ENCODE measurements at regions not wholly inside any gene's neighbourhood (a gene's known extent, or its start where the extent isn't known, plus 50 kb on each side); places are given as distances from the start of the nearest gene placed in this dataset.

DNA sequence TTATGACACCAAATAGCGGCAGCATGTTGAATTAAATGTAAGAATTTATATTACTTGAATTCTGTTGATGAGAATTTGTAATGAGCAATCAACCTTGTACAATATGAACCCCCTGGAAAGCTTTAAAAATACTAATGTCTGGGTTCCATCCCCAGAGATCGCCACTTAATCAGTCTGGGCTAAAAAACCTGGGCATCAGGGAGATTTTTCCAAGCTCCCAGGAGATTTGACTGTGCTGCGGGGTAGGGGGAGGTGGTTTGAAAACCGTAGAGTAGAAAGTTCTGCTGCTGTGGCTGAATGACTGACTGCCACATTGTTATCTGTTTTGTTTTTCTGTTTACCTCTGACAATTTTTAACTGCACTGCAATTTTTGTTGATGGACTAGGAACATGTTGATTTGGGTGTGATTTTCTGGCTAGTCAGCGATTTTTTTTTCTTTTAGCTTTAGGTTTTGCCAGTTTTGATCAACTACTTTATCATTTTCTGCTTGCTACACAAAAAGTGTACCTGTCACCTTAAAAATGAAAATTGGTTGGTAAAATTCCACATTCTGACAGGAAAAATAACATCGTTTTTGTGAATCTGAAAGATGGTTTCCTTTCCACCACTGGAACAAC lies 79.3 kb downstream of the PCTP start:
- intact Hi-C loops (cut with micrococcal nuclease) = no loop called here
- ATAC-seq = no peak
- no peak for DNase-seq

DNA sequence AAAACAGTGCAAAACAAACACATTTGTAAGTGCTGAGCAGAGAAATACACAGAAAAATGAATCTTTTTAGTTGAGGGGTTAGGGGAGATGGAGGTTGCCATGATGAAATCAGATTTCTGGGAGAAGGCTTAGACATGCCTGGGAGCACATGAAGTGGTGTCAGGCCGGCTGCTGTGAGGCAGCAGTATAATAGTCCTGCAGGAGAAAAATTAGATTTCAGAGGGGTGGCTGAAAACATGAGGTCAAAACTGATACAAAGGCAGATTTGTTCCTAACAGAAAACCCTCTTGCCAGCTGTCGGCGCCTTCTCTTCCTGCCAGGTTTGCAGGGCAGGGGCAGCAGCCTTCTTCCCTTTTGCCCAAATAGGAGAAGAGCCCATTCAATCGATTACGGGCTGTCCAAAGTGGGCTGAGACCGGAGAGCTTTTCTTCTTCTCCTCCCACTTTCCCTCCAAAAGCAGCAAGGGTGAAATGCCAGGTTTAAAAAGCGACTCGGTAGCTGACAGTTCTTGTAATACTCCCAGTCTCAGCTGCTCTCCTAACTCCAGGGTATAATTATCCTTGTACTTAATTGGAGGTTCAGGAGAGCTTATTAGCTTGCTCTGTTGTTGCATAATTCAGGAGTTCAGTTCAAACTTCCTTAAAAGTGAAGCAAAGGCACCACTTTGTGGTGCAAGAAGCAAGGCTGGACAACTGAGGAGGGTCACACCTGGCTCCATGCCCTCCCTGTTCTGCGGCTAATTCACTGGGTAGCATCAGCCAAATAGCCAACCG lies 80.0 kb downstream of the PCTP start:
- ATAC-seq = no peak
- intact Hi-C loops (cut with micrococcal nuclease) = no loop called here
- no peak for DNase-seq

DNA sequence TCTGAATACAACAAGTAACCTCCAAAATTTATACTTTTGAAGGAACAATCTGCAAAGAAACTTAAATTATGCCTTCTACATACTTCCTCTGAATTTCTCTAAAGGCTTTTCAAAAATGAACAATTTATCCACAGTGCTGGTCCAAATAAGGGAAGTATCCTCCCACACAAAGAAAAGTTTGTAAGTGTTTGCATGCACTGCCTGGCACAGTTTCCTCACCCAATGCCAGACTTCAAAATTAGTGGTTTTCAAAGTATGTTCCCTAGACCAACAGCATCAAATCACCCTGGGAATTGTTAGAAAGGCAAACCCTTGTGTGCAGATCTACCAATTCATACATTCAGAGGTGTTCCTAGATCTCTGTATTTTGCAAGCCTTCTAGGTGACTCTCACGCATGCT lies 82.5 kb downstream of the PCTP start:
- ATAC-seq (no peak), DNase-seq (no peak)
- intact Hi-C loops (cut with micrococcal nuclease) = no loop called here

DNA sequence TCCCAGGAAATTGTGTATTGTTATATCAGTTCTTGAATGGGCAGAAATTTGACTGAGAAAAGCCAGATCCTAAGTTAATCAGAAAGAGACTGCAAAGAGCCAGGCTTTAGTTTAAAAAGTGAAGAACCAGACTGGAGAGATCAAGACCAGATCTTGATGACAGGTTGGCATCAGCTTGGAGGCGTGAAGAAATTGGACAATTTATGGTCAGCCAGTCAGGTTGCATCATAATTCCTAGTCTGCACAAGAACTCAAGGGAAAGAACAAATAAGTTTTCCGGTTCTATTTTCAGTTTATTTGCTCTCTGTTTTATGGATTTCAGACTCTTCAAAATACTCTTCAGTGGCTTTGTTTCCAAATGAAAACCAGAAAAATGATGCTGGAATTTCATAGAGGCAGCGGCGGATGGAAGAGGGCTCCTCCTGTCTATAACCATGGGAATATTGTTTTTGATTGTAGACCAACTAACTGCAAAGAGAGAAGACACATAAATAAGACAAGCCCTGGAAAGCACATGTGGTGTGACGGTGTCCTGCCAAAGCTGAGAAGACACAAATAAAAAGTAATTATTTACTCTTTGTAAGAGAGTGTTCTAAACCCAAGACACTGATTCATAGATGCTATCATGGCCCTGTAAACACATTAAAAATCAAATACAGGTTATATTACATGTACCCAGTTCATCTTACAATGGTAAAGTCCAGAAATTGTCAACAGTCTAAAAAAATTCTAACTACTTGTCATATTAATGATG lies 91.7 kb downstream of the PCTP start:
- DNase-seq = no peak
- intact Hi-C loops (cut with micrococcal nuclease) = loop anchor here (10.0 kb wide), 1 partner anchor 632 kb away; no protein-coding TSS in a partner anchor
- ATAC-seq = no peak

DNA sequence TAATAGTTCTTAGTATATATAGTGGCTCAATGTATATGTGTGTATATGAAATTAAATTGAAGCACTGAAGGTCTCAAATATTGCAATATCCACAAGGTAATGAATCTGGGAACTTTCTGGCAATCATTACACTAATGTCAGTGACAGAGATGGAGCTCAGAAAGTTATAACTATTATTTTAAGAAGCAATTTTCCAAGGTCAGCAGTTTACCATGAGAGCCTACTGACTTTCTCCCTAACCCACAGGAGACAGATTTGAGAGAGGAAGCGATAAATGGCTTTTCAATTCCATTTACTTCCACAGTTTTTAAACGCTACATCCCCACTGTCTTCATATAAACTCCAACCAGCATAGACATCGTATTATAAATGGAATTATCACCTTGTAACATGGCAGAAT lies 92.9 kb downstream of the PCTP start:
- DNase-seq = no peak
- intact Hi-C loops (cut with micrococcal nuclease) = loop anchor here (10.0 kb wide), 1 partner anchor 631 kb away; no protein-coding TSS in a partner anchor
- no peak for ATAC-seq

DNA sequence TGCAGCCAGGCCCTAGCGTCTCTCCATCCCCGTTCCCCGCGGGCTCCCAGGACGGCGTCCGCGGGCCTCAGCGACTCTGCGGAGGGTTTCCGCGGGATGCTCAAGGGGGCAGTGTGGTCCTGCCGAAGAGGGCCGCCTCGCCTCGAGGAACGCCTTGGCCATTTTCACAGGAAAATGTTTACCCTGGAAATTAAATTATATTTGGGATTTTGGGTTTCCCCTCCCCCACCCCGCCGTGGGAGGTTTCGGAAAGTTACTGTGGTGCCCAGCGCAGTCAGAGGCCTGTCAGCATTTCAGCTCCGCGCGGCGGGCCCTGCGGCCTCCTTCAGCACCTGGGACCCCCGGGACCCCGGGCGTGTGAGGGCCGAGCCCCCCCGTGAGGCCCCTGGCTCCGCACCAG lies 94.5 kb downstream of the PCTP start:
- DNase-seq (peak; percentile 72), ATAC-seq (peak; percentile 95)
- intact Hi-C loops (cut with micrococcal nuclease) = loop anchor here (10.0 kb wide), 1 partner anchor 629 kb away; no protein-coding TSS in a partner anchor

DNA sequence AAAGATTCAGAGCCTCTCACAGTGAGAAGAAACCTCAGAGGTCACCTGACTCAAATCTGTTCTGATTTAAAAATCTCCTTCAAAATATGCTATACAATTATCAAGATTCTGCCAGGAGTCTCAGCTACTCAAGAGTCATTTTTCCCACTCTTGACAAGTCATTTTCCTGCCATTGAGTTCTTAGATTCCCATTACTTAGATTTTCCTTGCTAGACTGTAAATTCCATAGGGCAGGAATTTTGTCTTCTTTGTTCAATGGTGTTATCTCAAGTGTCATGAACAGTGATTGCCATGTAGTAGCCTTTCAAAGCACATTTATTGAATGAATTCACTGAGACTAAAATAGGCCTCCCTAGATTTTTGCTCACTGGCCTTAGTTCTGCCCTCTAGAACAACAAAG lies 95.9 kb downstream of the PCTP start:
- intact Hi-C loops (cut with micrococcal nuclease) = loop anchor here (10.0 kb wide), 1 partner anchor 628 kb away; no protein-coding TSS in a partner anchor
- no peak for DNase-seq
- no peak for ATAC-seq

DNA sequence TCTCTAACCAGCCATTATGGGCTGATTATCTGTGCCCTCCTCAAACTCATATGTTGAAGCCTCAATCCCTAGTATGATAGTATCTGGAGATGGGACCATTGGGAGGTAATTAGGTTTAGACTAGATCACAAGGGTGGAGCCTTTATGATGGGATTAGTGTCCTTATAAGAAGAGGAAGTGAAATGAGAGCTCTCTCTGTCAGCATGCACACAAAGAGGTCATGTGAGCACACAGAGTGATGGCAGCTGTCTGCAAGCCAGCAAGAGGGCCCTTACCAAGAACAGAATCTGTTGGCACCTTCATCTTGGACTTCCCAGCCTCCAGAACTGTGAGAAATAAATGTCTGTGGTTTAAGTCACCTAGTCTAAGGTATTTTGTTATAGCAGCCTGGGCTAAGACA lies 101.9 kb downstream of the PCTP start:
- DNase-seq = no peak
- ATAC-seq = no peak
- intact Hi-C loops (cut with micrococcal nuclease) = no loop called here

DNA sequence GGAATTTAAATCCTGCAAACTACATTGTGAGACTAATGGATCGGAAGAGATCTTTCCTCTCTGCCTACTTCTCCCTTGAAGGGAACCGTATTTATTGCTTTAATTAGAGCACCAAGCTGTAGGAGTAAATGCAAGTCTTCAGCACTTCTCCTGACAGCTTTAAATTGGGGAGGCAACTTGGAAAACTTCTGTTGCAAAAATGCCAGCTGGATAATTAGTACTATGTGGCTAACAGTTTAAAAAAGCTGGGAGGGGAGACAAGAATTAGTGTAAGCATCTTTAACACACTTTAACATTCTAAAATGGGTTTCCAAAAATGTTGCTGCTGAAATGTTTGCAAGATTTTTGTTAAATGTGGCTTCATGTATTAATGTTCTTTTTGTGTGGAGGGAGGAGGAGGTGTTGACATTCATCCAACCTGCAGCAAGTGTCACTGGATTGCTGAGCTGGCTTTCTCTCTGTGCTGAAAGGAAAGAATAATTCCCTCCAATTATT lies 108.5 kb downstream of the PCTP start:
- peak; percentile 40 for ATAC-seq
- DNase-seq = no peak
- intact Hi-C loops (cut with micrococcal nuclease) = no loop called here

DNA sequence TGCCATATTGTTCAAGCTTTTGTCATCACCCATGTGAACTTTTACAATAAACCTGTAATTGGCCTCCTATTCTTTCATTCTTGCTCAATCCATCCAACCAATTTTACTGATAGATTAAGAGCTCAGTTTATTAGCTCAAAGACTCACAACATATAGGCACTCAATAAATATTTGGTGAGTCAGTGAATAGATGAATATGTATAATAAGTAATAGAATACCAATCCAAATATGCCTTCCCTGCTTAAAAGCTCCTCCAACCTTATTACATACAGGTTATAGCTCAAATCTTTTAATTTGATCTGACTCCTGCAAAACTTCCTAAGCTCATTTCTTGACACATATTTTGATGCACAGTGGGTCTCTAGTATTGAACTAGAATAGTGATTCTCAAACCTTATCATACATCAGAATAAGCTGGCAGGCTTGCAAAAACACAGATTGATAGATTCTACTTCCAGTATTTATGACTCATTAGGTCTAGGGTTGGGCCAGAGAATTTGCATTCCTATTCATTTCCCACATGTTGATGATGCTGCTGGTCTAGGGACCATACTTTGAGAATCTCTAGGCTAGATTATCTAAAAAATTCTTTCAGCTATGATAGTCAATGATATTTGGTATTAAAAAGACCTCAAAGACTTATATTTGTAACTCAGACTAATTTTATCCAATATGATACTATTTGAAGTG lies 114.4 kb downstream of the PCTP start:
- intact Hi-C loops (cut with micrococcal nuclease) = no loop called here
- ATAC-seq (no peak), DNase-seq (no peak)

DNA sequence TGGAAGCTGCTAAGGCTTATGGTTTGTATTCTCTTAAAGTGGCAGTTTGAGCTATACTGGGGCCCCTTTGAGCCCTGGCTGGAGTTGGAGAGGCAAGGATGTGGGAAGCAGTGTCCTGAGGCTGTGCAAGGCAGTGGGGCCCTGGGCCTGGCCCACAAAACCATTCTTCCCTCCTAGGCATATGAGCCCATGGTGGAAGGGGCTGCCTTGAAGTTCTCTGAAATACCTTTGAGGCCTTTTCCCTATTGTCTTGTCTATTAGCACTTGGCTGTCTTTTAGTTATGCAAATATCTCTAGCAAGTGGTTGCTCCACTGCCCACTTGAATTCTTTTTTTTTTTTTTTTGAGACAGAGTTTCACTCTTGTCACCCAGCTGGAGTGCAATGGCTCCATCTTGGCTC lies 119.2 kb downstream of the PCTP start:
- DNase-seq = no peak
- no peak for ATAC-seq
- intact Hi-C loops (cut with micrococcal nuclease) = no loop called here

DNA sequence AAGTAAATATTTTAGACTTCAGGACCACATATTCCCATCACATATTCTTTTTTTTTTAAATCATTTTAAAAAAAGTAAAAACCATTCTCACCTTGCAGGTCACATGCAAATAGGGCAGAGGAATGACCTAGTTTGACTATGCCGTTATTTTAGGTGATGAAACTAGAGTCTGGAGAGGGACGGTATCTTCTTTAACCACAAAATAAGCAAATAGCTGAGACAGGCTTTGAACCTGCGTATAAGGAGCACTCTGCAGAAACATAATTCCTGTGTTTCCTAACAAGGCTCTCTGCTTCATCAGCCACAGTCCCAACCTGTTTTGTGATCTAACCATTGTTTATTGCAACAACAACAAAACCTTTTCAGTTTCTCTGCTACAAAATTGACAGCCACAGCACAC lies 121.5 kb downstream of the PCTP start:
- DNase-seq (no peak), ATAC-seq (no peak)
- intact Hi-C loops (cut with micrococcal nuclease) = no loop called here

DNA sequence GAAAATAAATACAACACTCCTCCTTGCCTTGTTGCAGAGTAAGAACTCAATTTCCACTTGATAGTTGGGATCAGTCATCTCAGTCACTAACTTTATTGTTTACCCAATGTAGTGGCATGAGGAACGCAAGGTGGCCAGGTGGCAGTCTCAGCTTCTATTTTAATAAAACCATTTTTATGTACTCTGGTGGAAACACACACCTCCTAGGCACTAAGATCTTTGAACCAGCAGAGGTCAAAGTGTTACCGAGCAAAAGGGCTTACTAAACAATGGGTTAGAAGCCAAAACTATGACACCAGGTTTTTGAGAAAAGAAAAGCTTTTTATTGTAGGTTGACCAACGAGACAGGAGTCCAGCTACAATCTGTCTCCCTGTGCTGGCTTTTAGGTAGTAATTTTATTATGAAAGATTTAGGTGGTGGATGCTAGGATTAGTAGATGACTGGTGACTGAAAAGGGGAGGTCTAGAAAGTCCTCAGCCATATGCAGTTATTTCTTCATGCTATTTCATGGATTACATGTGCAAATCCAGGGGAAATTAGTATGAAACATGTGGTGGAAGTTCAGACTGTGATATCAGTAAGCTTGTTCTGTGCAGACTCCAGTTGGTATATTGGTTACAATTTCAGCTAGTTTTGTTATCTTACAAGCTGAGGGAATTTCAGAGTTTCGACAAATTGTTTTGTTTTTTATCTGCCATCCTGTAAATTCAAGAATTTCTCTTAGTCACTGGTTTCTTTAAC lies 122.3 kb downstream of the PCTP start:
- ATAC-seq (no peak), DNase-seq (no peak)
- intact Hi-C loops (cut with micrococcal nuclease) = no loop called here

DNA sequence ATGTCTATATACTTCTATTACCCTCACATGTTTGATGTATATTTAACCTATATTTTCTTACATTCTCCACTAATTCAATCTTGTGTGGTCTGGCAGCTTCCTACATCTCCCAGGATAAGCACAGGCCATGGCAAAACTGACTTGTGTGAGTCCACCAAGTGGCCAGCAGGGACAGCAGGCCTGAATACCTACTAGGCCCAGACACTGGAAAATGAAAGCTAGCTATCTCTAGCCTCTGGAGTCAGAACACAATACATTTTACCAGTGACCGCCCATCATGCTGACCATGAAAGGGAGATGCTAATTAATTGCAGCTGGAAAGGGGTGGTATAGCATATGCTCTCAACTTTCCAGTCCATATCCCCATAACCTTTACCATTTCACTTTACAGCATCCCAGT lies 132.3 kb downstream of the PCTP start:
- intact Hi-C loops (cut with micrococcal nuclease) = no loop called here
- no peak for ATAC-seq
- no peak for DNase-seq

DNA sequence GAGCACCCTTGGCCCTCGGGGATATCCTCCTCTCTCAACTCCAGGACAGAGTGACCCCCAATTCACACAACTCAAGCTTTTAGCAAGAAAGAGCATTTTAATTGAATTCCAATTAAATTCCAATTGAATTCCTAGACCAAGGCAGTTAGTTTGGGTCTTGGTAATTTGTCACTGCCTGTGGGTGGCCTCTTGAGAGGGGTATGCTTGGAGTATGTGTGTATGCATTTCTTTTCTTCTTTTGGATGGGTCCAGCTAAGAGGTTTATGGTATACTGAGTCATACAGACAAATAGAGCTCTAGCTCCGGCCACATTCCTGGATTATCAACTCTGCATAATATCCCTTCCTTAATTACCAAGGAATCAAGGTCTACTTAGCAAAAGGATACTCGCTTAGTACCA lies 136.7 kb downstream of the PCTP start:
- ATAC-seq = no peak
- DNase-seq = no peak
- intact Hi-C loops (cut with micrococcal nuclease) = no loop called here

DNA sequence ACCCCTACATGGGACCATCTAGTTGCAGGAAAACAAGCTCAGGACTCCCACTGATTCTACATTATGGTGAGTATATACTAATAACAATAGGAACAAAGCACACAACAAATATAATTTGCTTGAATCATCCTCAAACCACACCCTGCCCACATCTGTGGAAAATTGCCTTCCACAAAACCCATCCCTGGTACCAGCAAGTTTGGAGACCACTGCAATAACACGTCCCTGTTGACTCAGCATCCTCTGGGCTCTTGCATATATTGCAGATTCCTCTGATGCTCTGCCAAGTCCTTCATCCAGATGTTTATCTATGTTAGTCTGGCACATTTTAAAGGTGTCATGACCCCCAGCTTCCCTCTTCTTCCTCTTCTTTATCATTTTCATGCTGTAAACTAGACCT lies 138.4 kb downstream of the PCTP start:
- no peak for DNase-seq
- intact Hi-C loops (cut with micrococcal nuclease) = no loop called here
- ATAC-seq = no peak

DNA sequence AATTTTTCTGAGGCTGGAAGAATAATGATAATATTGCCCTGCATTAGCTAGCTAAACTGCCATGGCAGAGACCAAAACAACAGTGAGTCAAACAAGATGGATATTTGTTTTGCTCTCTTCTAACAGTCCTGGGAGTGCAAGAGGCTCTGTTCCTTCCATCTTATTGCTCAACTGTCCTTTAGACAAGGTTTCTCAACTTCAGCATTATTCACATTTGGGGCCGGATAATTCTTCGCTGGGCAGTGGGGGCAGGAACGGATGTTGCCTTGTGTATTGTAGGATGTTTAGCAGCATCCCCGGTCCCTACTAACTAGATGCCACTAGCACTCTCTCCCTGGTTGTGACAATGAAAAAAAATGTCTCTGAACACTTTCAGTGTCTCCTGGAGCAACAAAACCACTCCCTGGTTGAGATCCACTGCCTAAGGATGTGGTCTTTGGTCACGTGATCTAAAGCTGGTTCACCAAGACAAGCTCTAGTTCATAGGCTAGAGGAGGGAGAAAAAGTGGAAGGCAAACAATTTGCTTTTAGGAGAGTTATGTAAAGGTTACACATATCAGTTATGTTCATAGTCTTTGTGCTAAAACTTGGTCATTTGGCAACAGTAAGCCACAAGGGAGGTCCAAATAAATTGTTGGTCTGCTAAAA lies 144.4 kb downstream of the PCTP start:
- intact Hi-C loops (cut with micrococcal nuclease) = no loop called here
- ATAC-seq (no peak), DNase-seq (no peak)

DNA sequence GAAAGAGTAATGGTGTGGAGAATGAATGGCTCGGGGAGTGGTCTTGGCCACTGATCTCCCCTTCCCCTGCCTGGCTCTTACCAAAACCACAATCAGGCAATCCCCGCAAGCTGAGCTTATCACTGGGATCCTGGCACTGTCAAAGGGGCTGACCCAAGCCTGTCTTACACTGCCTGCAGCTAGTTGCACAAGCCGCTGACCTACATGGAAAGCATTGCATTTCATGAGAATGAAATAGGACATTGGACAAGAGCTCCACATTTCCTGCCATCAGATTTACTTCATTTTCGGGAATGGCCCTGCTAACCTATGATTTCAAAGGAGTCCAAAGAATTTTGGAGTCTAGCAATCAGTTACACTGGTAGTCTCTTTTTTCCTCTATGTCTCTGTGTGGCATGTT lies 146.4 kb downstream of the PCTP start:
- intact Hi-C loops (cut with micrococcal nuclease) = no loop called here
- DNase-seq (no peak), ATAC-seq (peak; percentile 39)

Measured in left ventricle myocardium superior (tissue), 1 donor.